Activated T-cell treated with anti-CD3 and anti-CD28 coated beads for 24 hours (primary cell): ENCODE measurements at regions not wholly inside any gene's neighbourhood (a gene's known extent, or its start where the extent isn't known, plus 50 kb on each side); places are given as distances from the start of the nearest gene placed in this dataset.

Source experiments
- DNase-seq: peaks from one replicate; pipeline ENCODE4 v3.0.0-alpha.2; 2020; ENCODE audit warnings: low read depth

- DNase-seq = no peak
These were observed 52.9 kb downstream of the FRMPD3 start for GRCh38 chrX:107502316-107502715.

DNA sequence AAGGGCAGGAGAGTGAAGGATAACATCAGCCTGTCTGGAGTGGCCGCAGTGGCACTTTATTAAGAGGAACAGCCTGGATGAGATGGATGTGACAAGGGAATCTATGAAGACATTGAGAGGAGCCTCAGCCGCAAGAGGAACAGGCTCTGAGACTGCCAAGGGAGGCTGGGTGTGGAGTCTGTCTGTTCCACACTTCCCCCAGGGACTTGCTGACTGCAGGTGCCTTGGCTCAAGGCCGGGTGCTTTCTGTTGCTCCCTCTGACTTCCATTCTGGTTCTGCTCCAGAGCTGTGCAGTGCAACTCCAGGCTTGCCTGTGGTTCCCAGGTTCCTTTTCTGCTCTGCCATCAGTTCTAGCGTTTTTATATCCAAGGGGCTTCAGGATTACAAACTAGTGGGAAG, 54.6 kb downstream of the FRMPD3 start:
- DNase-seq = no peak

- no peak for DNase-seq
These were observed 55.8 kb downstream of the FRMPD3 start for GRCh38 chrX:107505223-107505622.

DNA sequence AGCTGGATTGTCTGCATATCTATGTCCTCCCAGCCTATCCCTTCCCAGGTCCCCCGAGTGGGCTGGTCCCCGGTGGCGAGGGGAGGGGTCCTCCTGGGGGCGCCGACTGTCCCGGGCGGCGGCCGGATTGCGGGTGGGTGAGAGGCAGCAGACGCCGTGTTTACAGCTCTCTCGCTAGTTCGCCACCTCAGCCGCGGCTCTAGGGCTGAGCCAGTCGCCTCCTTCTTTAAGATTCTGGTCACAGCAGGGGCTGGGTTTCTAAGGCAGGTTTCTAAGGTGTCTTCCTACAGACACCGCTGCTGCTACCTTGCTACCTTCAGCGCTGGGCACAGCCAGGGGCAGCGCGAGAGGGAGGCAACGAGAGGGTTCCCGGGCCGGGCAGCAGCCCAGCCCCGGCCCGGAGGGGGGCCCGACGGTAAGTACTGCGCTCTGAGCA, 57.2 kb downstream of the FRMPD3 start:
- no peak for DNase-seq

DNA sequence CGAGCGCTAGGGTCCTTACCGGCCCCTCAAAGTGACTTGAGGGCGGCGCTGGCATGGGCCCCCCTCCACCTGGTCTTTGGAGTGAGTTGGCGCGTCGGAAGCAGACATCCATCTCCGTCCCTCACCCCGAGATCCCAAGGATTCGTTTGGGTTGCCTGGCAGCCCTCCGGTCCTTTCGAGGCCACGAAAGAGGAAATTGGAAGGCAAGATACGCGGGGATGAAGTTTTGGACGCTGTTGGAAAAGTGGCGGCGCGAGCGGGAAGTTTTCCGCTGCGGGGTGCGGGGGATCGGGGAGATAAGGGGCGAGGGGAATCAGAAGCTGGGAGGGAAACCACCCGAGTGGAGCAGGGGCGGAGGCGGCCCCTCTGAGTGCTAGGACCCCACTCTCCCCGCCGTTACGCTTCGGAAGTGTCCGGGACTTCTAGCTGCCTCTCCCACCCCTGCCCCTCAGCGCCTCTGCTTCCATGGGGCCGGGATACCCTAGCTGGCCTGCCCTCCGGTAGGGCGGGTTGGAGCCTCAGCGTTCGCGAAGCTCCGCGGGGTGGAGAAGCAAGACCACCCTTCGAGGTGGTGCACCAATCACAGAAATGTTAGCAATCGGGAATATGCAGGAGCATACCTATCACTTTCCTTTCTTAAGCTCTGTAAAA, 57.8 kb downstream of the FRMPD3 start:
- no peak for DNase-seq

DNA sequence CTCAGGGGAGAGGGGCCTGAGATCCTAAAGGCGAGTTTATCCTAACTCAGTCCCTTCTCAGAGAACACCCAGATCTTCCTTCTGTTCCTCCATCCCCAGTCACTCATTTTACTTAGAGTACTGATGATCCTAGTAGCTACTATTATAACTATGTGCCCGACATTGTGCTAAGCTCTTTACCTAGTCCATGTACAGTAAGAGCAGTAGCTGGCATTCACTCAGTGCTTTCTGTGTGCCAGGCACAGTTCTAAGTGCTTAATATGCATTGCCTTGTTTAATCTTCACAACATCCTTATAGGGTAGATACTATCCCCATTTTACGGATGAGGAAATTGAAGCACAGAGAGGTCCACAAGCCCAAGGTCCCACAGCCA, 58.3 kb downstream of the FRMPD3 start:
- no peak for DNase-seq

- no peak for DNase-seq
These were observed 59.5 kb downstream of the FRMPD3 start for GRCh38 chrX:107508925-107509324.

GRCh38 chrX:107514944-107515343, 65.5 kb downstream of the FRMPD3 start:
- DNase-seq = no peak

DNA sequence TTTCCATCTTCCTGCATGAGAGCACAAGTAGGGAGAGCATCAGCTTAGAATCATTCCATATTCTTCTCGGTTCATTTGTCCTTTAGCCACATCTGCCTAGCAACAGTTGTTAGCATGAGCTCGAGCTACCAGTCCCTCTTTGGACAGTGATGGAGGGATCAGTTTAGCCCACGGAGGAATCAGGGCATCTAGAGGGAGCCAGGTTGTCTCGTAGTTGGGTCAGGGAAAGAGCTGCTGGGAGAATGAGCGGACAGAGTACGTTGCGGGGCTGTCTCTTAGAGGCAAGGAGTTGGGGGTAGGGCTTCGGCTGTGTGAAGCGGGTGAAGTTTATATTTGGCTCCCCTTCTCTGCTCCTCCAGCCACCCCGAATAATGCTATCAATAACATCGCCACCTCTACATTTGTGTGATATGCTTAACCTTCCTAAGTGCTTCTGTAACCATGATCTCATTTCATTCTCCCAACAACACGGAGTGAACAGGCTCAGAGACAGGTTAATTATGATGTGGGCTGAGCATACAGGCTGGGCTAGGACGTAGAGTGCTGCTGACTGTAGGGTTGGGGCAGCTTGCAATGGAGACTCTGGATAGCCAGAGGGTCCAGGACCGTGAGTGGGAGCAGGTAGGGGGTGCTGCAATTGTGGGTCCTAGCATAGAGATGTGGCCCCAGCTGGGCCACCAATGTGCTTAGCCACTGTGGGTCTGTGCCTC, 72.6 kb downstream of the FRMPD3 start:
- DNase-seq = no peak

GRCh38 chrX:107522901-107523300, 73.4 kb downstream of the FRMPD3 start:
- no peak for DNase-seq

- no peak for DNase-seq
These were observed 76.7 kb downstream of the FRMPD3 start for GRCh38 chrX:107526141-107526540.

- no peak for DNase-seq
These were observed 80.7 kb downstream of the FRMPD3 start for GRCh38 chrX:107530141-107530540.

- DNase-seq = peak; percentile 3
These were observed 88.4 kb downstream of the FRMPD3 start for GRCh38 chrX:107537815-107538214.

DNA sequence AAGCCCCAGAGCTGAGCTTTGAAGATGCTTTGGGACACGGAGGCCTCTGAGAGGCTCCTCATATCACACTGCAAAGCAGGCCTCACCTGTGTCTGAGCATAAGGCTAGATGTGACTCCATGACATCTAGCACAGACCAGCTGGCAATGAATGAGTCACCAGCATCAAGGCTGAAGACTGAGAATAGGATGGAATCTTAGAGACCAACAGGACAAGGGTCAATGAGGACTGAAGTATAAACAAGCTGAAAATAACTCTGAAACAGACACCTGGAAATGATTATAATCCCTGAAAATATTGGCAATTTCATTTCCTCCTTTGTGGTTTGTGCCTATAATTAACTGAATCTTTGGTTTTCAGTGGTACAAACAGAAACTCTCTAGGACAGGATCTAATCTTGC, 87.1 kb upstream of the PRPS1 start:
- no peak for DNase-seq

DNA sequence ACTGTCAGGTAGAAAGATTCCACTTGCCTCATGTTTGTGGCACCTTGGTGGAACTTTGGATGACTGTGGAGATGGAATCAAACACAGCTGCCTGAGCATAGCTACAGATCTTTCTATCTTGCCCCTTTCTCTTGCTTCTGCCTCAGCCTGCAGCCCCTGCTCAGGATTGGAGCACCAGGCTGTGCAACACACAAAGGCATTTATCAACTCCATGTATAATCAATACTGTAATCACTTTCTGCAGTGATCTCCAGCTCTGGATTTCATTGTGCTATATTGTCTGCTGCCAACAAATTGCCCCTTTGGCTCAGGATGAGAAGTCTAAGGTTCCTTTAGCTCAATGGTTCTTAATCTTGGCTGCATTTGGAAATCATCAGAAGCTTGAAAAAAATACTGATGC, 86.3 kb upstream of the PRPS1 start:
- no peak for DNase-seq

DNA sequence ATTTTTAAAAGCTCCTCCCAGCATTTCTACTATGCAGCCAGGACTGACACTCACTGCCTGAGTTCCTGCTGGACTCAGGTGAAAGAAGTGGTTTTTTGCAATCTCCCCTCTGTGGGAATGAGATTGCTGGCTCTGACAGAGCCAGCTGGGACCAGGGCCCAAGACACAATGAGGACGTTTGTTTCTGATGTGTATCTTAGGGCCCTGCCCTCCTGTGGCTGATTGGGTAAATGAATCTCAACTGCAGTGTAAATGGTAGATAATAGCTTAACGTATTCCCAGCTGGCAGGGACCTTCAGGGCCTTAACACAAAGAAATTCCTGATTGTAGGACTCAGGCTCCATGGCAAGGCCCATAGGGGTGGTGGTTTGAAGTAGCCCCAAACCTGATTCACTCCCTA, 85.8 kb upstream of the PRPS1 start:
- DNase-seq = no peak

DNA sequence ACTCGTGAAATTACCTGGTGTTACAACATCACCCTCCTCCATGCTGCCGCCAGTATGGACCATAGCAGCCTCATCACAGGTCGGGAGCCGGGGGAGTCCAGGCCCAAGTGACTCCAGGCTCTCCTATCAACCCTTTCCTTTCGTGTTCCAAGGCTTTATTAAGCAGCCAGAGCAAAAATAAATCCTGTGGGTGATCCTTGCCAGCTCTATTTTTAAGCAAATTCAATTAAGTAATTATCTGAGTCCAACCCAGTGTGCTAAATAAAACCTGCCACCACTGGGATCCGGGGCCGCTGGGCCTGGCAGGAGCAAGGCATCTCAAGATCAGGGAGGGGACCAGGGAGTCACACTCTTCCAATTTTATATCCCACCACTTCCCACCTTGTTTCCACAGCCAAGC, 80.7 kb upstream of the PRPS1 start:
- no peak for DNase-seq

DNA sequence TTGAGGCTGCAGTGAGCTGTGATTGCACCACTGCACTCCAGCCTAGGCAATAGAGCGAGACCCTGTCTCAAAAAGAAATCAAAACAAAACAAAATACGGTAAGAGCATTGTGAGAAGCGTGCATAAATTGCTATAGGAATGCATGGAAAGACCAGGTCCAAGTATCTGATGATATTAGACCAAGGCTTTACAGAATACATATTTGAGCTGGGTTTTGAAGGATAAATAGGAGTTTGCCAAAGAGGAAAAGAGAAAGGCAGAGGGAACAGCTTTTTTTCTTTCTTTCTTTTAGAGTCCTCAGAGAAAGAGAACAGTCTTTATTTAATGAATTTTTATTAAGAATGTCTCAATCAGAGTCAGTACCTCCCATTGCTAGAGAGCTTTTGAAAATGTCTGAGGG, 79.5 kb upstream of the PRPS1 start:
- DNase-seq = no peak

DNA sequence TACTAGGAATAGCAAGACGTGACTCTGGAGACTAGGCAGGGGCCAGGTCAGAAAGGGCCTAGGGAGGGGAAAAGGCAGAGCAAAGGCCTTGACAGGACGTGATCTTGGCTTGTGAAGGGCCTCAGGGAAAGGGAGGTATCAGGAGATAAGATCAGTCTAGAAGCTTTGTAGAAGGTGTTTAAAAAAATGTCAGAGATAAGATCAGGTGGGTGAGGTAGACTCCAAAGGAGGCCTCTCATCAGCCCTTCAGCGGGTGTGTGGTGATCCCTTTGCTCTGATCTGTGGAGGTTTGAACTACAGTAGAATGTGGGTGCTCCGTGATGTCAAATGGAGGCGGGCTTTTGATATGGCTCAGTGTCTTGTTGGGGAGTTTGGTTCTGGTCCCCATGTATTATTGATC, 78.8 kb upstream of the PRPS1 start:
- no peak for DNase-seq

- DNase-seq = no peak
These were observed 76.8 kb upstream of the PRPS1 start for GRCh38 chrX:107551546-107551945.

DNA sequence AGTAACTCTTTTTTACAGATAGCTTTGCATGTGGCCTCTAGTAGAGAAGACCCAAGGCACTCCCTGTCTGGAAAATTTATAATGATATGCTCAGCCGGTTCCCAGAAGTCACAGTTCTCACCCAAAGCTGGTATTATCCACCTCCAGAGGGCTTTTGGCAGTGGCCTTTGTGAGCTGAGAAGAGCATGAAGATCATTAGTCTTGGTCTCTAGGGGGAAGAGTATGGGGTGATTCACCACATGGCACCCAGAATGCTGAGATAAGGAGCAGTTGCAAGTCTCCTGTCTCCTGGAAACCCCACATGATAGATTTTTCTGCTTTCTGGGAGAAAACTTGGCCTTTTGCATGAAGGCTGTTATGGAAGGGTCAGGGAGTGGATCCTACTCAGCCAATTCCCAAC, 75.4 kb upstream of the PRPS1 start:
- no peak for DNase-seq

DNA sequence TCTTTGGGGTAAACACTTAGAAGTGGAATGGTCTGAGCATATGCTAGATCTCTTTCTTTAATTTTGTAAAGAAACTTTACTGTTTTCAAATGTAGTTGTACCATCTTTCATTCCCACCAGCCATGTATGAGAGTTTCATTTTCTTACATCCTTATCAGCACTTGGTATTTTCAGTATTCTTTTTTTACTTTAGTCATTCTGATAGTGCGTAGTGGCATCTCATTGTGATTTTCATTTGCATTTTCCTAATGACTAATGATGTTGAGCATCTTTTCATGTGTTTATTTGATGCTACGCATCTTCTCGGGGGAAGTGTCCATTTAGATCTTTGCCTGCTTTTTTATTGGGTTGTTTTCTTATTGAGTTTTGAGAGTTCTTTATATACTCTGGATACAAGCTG, 71.3 kb upstream of the PRPS1 start:
- DNase-seq = no peak

GRCh38 chrX:107559506-107559905, 68.8 kb upstream of the PRPS1 start:
- DNase-seq = no peak

DNA sequence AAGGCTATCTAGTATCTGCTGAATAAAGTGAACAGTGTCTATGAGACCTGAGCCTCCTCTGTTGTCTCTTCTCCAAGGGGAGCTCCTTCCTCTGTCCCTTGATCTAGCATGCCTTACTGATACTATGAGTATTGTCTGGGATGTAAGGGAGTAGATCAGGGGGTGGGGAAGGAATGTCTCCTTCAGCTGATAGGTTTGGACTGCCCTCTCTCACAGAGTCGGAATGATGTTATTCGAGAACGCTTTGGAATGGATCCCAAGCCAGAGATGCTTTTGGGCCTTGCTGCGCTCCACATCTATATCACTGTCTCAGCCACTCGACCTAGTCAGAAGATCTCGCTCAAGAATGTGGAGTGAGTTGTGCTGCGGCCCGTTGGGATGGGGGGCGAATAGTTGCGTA, 68.3 kb upstream of the PRPS1 start:
- DNase-seq = no peak
